HL-60 (cell line): ENCODE measurements at regions not wholly inside any gene's neighbourhood (a gene's known extent, or its start where the extent isn't known, plus 50 kb on each side); places are given as distances from the start of the nearest gene placed in this dataset.

ENCODE experiments used
- CTCF ChIP-seq: IDR thresholded peaks from one replicate; pipeline ENCODE4 v1.5.1; 2011; ENCODE audit warnings: low read length, control low read depth, inconsistent platforms; ENCODE audit not compliant: insufficient read depth
- GABPA ChIP-seq: IDR thresholded peaks from 2 replicates; pipeline ENCODE4 v1.6.1; 2012; ENCODE audit warnings: low read depth
- POLR2AphosphoS5 ChIP-seq: IDR thresholded peaks from 2 replicates; pipeline ENCODE4 v1.6.1; 2012; ENCODE audit warnings: low read depth
- TF ChIP-seq, protein P1 (sequence below): IDR thresholded peaks from 2 replicates; pipeline ENCODE4 v1.6.1; 2012; ENCODE audit warnings: low read depth; ENCODE audit not compliant: insufficient replicate concordance

DNA sequence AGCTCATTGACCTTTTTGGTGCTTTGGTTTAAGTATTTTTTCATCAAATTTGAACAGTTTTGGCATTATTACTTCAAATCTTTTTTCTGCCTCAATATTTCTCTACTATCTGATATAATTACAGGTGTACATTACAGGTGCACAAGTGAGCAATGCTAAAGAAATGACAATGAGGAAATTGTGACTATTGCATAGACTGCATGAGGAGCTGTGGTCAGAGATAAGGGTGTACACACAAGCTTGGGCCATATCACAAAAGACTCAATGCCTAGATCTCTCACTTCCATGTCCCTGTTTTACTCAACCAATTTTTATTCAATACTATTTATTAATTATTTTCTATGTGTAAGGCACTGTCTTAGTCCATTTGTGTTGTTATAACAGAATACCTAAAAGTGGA, 251.0 kb upstream of the UBASH3B start:
- no peak for TF ChIP-seq CTCF
- TF ChIP-seq POLR2AphosphoS5: no peak
- TF ChIP-seq GABPA: no peak
- TF ChIP-seq, protein P1, sequence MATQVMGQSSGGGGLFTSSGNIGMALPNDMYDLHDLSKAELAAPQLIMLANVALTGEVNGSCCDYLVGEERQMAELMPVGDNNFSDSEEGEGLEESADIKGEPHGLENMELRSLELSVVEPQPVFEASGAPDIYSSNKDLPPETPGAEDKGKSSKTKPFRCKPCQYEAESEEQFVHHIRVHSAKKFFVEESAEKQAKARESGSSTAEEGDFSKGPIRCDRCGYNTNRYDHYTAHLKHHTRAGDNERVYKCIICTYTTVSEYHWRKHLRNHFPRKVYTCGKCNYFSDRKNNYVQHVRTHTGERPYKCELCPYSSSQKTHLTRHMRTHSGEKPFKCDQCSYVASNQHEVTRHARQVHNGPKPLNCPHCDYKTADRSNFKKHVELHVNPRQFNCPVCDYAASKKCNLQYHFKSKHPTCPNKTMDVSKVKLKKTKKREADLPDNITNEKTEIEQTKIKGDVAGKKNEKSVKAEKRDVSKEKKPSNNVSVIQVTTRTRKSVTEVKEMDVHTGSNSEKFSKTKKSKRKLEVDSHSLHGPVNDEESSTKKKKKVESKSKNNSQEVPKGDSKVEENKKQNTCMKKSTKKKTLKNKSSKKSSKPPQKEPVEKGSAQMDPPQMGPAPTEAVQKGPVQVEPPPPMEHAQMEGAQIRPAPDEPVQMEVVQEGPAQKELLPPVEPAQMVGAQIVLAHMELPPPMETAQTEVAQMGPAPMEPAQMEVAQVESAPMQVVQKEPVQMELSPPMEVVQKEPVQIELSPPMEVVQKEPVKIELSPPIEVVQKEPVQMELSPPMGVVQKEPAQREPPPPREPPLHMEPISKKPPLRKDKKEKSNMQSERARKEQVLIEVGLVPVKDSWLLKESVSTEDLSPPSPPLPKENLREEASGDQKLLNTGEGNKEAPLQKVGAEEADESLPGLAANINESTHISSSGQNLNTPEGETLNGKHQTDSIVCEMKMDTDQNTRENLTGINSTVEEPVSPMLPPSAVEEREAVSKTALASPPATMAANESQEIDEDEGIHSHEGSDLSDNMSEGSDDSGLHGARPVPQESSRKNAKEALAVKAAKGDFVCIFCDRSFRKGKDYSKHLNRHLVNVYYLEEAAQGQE: no peak
